ENCODE measurements at regions not wholly inside any gene's neighbourhood (a gene's known extent, or its start where the extent isn't known, plus 50 kb on each side); places are given as distances from the start of the nearest gene placed in this dataset.

DNA sequence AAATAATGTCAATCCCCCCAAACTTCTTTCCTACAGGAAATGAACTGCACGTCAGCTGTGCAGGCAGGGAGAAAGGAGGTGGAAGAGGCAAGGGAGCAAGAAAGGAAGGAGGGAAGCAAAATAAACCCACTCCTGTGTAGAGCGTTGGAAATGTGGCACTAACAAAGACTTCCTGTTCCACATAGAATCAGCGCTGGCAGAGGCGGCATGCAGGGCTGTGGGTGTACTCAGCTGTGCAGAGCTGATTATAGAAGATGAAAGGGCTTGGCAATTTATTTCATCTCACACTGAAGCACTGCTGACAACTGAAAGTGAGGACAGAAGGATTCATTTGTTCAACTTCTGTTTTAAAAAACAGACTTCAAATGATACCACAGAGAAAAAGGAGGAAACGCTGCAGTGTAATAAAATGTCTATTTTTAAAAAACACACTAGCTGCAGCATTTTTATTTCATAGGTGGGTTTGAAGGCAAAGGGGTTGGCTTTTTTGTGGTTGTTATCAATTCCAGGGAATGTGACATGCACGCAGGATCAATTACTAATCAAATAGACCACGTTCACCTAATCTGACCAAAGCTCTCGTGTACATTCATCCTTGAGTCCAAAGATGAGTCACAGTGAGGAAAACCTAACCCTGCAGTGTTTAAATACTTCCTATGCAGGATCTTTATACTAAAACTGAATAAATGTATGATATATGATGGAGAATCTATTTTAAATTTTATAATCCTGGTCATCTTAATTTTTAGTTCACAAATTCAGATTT is 583.5 kb downstream of the ZNF608 start:
- Histone ChIP-seq H3K27ac (ENCODE audit: control insufficient read depth, insufficient read depth, low read length) (no peak overlapping the region), H3K9me1 (ENCODE audit: control insufficient read depth, extremely low read depth, insufficient read depth, low read length) (no peaks in the 10 kb centered on the region), H3K79me2 (ENCODE audit: control insufficient read depth, insufficient read depth, low read length) (no peaks in the 10 kb centered on the region), H3K9me3 (ENCODE audit: control insufficient read depth, low read depth, low read length) (no peaks in the 10 kb centered on the region), H3K27me3 (ENCODE audit: control insufficient read depth, extremely low read depth, insufficient read depth, low read length) (no peaks in the 10 kb centered on the region), H3K9ac (ENCODE audit: control insufficient read depth, extremely low read depth, insufficient read depth, low read length) (no peak overlapping the region), H3K4me1 (ENCODE audit: control insufficient read depth, extremely low read depth, insufficient read depth, low read length) (no peaks in the 10 kb centered on the region), H4K20me1 (ENCODE audit: control insufficient read depth, extremely low read depth, insufficient read depth, low read length) (no peaks in the 10 kb centered on the region), H3K36me3 (ENCODE audit: control insufficient read depth in 2 of 2, extremely low read depth in 1 of 2, insufficient read depth in 2 of 2, low read length in 2 of 2) (no peaks in the 10 kb centered on the region), H3K4me2 (ENCODE audit: control insufficient read depth, extremely low read depth, insufficient read depth, low read depth, low read length) (no peak overlapping the region), H2AFZ (ENCODE audit: control insufficient read depth, low read length) (no peak overlapping the region), H3K4me3 (ENCODE audit: control insufficient read depth in 2 of 3, extremely low read depth in 1 of 3, insufficient read depth in 2 of 3, low read depth in 1 of 3, low read length in 3 of 3) (no peak overlapping the region)
- no peak for TF ChIP-seq EZH2 (IDR thresholded peaks at IDR 0.05; ENCODE audit: low read length)
- TF ChIP-seq, protein P1, sequence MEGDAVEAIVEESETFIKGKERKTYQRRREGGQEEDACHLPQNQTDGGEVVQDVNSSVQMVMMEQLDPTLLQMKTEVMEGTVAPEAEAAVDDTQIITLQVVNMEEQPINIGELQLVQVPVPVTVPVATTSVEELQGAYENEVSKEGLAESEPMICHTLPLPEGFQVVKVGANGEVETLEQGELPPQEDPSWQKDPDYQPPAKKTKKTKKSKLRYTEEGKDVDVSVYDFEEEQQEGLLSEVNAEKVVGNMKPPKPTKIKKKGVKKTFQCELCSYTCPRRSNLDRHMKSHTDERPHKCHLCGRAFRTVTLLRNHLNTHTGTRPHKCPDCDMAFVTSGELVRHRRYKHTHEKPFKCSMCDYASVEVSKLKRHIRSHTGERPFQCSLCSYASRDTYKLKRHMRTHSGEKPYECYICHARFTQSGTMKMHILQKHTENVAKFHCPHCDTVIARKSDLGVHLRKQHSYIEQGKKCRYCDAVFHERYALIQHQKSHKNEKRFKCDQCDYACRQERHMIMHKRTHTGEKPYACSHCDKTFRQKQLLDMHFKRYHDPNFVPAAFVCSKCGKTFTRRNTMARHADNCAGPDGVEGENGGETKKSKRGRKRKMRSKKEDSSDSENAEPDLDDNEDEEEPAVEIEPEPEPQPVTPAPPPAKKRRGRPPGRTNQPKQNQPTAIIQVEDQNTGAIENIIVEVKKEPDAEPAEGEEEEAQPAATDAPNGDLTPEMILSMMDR (optimal IDR thresholded peaks at IDR 0.05 in 1 of 3, IDR thresholded peaks at IDR 0.05 in 1 of 3, conservative IDR thresholded peaks at IDR 0.05 in 1 of 3; ENCODE audit: extremely low read depth in 1 of 3, insufficient read depth in 2 of 3, low read length in 3 of 3), result no peak
- DNase-seq (ENCODE audit: low read depth, low spot score) (no peak), FAIRE-seq (no peak)
- dilution Hi-C loops (cut with MboI; ENCODE audit: extremely low pct_ligation_motif_present, low sequenced_read_pairs), result no loop called here

DNA sequence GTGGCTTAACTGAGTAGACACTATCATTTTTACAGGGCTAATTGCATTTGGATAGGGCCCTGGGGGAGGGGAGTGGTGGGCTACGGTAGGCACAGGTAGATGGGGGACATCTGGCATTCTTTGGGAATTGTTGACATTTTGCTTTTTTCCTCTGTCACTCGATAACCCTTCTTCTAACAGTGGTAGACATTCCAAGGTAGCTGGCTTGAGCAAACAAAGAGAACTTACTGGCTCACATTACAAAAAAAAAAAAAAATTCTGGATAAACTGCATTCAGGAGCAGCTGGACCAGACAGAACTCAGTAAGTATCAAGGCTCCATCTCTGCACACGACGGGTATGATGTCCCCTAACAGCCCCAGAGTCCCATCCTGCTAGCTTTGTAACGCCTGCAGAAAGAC is 585.2 kb downstream of the ZNF608 start:
- no peak for DNase-seq (ENCODE audit: low read depth, low spot score)

More for the DNA sequence above, 585.2 kb downstream of the ZNF608 start:
- Histone ChIP-seq H3K9me1 (ENCODE audit: control insufficient read depth, extremely low read depth, insufficient read depth, low read length) (no peaks in the 10 kb centered on the region), H3K4me1 (ENCODE audit: control insufficient read depth, extremely low read depth, insufficient read depth, low read length) (no peaks in the 10 kb centered on the region), H3K27ac (ENCODE audit: control insufficient read depth, insufficient read depth, low read length) (no peak overlapping the region), H3K27me3 (ENCODE audit: control insufficient read depth, extremely low read depth, insufficient read depth, low read length) (no peaks in the 10 kb centered on the region), H3K9ac (ENCODE audit: control insufficient read depth, extremely low read depth, insufficient read depth, low read length) (no peak overlapping the region), H3K79me2 (ENCODE audit: control insufficient read depth, insufficient read depth, low read length) (no peaks in the 10 kb centered on the region), H2AFZ (ENCODE audit: control insufficient read depth, low read length) (no peak overlapping the region), H4K20me1 (ENCODE audit: control insufficient read depth, extremely low read depth, insufficient read depth, low read length) (no peaks in the 10 kb centered on the region), H3K9me3 (ENCODE audit: control insufficient read depth, low read depth, low read length) (no peaks in the 10 kb centered on the region), H3K4me3 (ENCODE audit: control insufficient read depth in 2 of 3, extremely low read depth in 1 of 3, insufficient read depth in 2 of 3, low read depth in 1 of 3, low read length in 3 of 3) (no peak overlapping the region), H3K4me2 (ENCODE audit: control insufficient read depth, extremely low read depth, insufficient read depth, low read depth, low read length) (no peak overlapping the region), H3K36me3 (ENCODE audit: control insufficient read depth in 2 of 2, extremely low read depth in 1 of 2, insufficient read depth in 2 of 2, low read length in 2 of 2) (no peaks in the 10 kb centered on the region)
- FAIRE-seq, result no peak
- TF ChIP-seq EZH2 (IDR thresholded peaks at IDR 0.05; ENCODE audit: low read length), result no peak
- TF ChIP-seq, protein P1 (optimal IDR thresholded peaks at IDR 0.05 in 1 of 3, IDR thresholded peaks at IDR 0.05 in 1 of 3, conservative IDR thresholded peaks at IDR 0.05 in 1 of 3; ENCODE audit: extremely low read depth in 1 of 3, insufficient read depth in 2 of 3, low read length in 3 of 3), result no peak
- dilution Hi-C loops (cut with MboI; ENCODE audit: extremely low pct_ligation_motif_present, low sequenced_read_pairs), result no loop called here

Data from keratinocyte (primary cell).